Mesothelial cell of epicardium (in vitro differentiated cells): ENCODE measurements at regions not wholly inside any gene's neighbourhood (a gene's known extent, or its start where the extent isn't known, plus 50 kb on each side); places are given as distances from the start of the nearest gene placed in this dataset.
A peak's percentile ranks its signal among the peaks of the same experiment; 100 is the strongest.

Experiments
- DNase-seq, 2 experiments: peaks; one replicate each; pipeline ENCODE4 v3.0.0; 2021; ENCODE audit warnings: low spot score in 2 of 2; ENCODE audit not compliant: unreplicated experiment in 2 of 2
- H3K27ac Mint-ChIP-seq: 2 replicates; pipeline ENCODE4 v1.8.0; 2021; ENCODE audit warnings: mixed read lengths
- H3K27me3 Mint-ChIP-seq: 2 replicates; pipeline ENCODE4 v1.8.0; 2021; ENCODE audit warnings: low read depth, mixed read lengths
- H3K36me3 Mint-ChIP-seq: 2 replicates; pipeline ENCODE4 v1.8.0; 2021; ENCODE audit warnings: mixed read lengths
- H3K4me1 Mint-ChIP-seq: 2 replicates; pipeline ENCODE4 v1.8.0; 2021; ENCODE audit warnings: mixed read lengths
- H3K4me3 Mint-ChIP-seq: 2 replicates; pipeline ENCODE4 v1.8.0; 2021; ENCODE audit warnings: mild to moderate bottlenecking, moderate library complexity, mixed read lengths
- H3K9me3 Mint-ChIP-seq: 2 replicates; pipeline ENCODE4 v1.8.0; 2021; ENCODE audit warnings: mixed read lengths
- TF ChIP-seq, protein P1 (sequence below): fragments of 200-600 bp; sonication (generic); IDR thresholded peaks from one replicate; pipeline ENCODE4 v1.5.0; 2021; ENCODE audit warnings: antibody characterized with exemption; ENCODE audit not compliant: unreplicated experiment

DNA sequence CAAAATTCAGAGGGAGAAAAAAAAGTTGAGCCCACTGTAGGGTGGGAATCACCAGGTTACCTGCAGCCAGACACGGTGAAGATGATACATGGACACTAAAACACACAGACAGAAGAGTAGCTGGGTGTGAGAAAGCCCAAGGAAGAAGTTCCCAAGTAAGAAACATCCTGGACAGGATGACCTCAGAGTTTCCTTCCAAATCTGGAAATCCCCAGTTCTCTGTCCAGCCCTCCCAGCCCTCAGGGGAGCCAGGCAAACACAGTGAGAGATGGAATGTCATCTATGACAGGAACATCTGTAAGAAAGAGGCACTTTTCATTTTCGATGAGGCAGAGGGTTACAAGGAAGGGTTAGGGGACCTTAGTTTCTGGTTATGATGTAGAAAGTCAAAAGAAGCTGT lies 125.1 kb upstream of the LYZL1 start:
- H3K9me3 Mint-ChIP-seq, result peaks cover 42% of the 10 kb centered on the region
- no peak overlapping the region for H3K4me3 Mint-ChIP-seq
- TF ChIP-seq, protein P1, sequence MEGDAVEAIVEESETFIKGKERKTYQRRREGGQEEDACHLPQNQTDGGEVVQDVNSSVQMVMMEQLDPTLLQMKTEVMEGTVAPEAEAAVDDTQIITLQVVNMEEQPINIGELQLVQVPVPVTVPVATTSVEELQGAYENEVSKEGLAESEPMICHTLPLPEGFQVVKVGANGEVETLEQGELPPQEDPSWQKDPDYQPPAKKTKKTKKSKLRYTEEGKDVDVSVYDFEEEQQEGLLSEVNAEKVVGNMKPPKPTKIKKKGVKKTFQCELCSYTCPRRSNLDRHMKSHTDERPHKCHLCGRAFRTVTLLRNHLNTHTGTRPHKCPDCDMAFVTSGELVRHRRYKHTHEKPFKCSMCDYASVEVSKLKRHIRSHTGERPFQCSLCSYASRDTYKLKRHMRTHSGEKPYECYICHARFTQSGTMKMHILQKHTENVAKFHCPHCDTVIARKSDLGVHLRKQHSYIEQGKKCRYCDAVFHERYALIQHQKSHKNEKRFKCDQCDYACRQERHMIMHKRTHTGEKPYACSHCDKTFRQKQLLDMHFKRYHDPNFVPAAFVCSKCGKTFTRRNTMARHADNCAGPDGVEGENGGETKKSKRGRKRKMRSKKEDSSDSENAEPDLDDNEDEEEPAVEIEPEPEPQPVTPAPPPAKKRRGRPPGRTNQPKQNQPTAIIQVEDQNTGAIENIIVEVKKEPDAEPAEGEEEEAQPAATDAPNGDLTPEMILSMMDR, result no peak
- peaks cover 18% of the 10 kb centered on the region for H3K4me1 Mint-ChIP-seq
- H3K27me3 Mint-ChIP-seq, result no peaks in the 10 kb centered on the region
- H3K36me3 Mint-ChIP-seq, result peaks cover 32% of the 10 kb centered on the region
- DNase-seq, result no peak
- peak overlapping the region; percentile 13 for H3K27ac Mint-ChIP-seq

DNA sequence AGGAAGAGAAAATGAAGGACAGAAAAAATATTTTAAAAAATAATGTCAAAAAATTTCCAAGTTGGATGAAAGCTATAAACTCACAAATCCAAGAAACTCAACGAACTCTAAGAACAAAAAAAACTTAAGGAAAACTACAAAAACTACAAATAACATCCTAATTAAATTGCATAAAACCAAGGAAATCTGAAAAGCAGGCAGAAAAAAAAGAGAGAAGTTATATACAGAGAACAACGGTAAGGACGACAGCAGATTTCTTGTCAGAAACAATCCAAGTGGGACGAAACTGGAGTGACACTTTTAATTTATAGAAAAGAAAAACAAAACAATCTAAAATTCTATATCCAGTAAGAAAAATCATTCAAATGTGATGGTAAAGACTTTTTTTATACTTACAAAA lies 122.2 kb upstream of the LYZL1 start:
- DNase-seq, result no peak
- no peaks in the 10 kb centered on the region for H3K27me3 Mint-ChIP-seq
- H3K36me3 Mint-ChIP-seq, result peaks cover 44% of the 10 kb centered on the region
- peaks cover 6% of the 10 kb centered on the region for H3K4me1 Mint-ChIP-seq
- TF ChIP-seq, protein P1, result no peak
- H3K9me3 Mint-ChIP-seq, result peaks cover 60% of the 10 kb centered on the region
- no peak overlapping the region for H3K4me3 Mint-ChIP-seq
- no peak overlapping the region for H3K27ac Mint-ChIP-seq

DNA sequence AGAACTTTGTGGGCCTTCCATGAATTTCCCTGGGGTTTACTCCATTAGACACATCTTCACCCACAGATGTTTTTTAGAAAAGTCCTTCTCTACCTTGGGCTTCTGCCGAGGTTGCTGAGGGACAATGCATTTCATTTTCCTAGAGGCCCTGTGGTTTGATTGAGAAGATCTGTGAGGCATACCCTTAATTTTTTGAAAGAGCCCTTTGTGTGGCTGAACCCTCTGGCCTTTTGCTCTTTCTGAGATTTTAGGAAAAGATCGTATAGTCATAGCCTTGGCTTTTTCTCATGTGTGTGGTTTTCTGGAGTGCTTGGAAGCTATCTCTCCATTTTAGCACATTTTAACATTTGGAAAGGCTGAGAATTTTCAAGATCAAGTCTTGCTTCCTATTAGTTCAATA lies 119.8 kb upstream of the LYZL1 start:
- Mint-ChIP-seq H3K27me3 (no peaks in the 10 kb centered on the region), H3K27ac (no peak overlapping the region), H3K9me3 (peaks cover 71% of the 10 kb centered on the region), H3K36me3 (peaks cover 51% of the 10 kb centered on the region), H3K4me3 (no peak overlapping the region), H3K4me1 (no peaks in the 10 kb centered on the region)
- TF ChIP-seq, protein P1, result no peak
- DNase-seq, result no peak

DNA sequence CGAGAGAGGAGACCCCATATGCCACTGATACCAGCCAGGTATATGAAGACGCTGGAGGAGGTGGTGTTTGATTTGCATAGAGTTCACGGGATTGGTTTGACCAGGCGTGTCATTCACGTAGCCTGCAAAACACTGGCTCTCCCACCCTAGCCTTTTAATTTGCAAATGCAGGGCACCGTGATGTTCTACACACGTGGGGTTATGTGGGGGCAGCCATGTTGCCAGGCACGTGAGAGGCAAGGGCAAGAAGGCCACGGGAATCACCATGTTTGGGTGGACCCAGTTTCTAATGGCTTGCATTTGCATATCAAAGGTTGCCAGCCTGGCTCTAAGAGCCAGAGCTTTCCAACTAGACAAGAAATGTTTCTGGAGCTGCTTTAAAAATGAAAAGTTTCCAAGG lies 117.2 kb upstream of the LYZL1 start:
- Mint-ChIP-seq H3K27me3 (no peaks in the 10 kb centered on the region), H3K9me3 (peaks cover 49% of the 10 kb centered on the region), H3K4me1 (peaks cover 3% of the 10 kb centered on the region), H3K36me3 (peaks cover 35% of the 10 kb centered on the region), H3K4me3 (no peak overlapping the region), H3K27ac (no peak overlapping the region)
- no peak for DNase-seq
- TF ChIP-seq, protein P1, result no peak

DNA sequence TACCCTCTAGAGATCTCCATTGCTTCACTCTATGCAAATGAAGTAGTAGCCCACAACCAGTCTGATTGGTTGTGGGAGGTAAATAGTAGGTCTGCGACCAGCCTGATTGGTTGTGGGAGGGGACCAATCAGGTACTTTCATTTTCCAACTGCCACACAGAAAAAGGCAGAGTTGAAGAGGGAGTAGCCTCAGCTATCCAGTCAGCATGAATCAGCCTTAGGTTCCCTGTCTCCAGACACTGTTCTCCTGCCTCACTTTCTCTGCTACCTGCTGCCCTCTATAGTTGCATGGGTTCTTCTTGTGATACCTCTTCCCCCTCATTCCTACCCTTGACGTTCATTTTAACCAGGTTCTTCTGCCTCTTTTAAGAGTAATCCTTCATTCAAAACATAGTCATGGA lies 114.5 kb upstream of the LYZL1 start:
- peaks cover 23% of the 10 kb centered on the region for H3K36me3 Mint-ChIP-seq
- no peak overlapping the region for H3K4me3 Mint-ChIP-seq
- H3K9me3 Mint-ChIP-seq, result peaks cover 35% of the 10 kb centered on the region
- no peaks in the 10 kb centered on the region for H3K27me3 Mint-ChIP-seq
- H3K4me1 Mint-ChIP-seq, result peaks cover 22% of the 10 kb centered on the region
- no peak for DNase-seq
- TF ChIP-seq, protein P1, result no peak
- no peak overlapping the region for H3K27ac Mint-ChIP-seq
